H1 (cell line): ENCODE measurements at regions not wholly inside any gene's neighbourhood (a gene's known extent, or its start where the extent isn't known, plus 50 kb on each side); places are given as distances from the start of the nearest gene placed in this dataset.

Source experiments
- CTCF ChIA-PET: fragments of 300-600 bp; sonication (Branson Sonifier 250); formaldehyde crosslinking; loops from one replicate; lab custom pipeline; 2021; ENCODE audit not compliant: partially characterized antibody; lab: Charles Lee
- POLR2A ChIA-PET: fragments of 300-600 bp; sonication (Branson Sonifier 250); formaldehyde crosslinking; loops from one replicate; lab custom pipeline; 2021; ENCODE audit warnings: inconsistent platforms; ENCODE audit not compliant: partially characterized antibody; lab: Charles Lee
- DNase-seq, 2 experiments: peaks; one replicate each; pipeline versions ENCODE4 v3.0.0 to v3.0.0-alpha.2; 2010 to 2022; ENCODE audit warnings: low spot score in 2 of 2, low read depth in 1 of 2, mixed read lengths in 1 of 2
- FAIRE-seq: peaks from 2 replicates; lab custom pipeline; 2011; peaks lifted over from hg19 to GRCh38; lab: Jason Lieb, UNC
- H2AFZ ChIP-seq: 2 replicates; pipeline ENCODE4 v1.8.1; 2012; ENCODE audit warnings: low read length, inconsistent platforms
- H2AK5ac ChIP-seq: 2 replicates; pipeline ENCODE4 v1.6.1; 2013; ENCODE audit warnings: low read depth, low read length
- H2BK120ac ChIP-seq: replicated peaks from 2 replicates; pipeline ENCODE3; 2013; ENCODE audit warnings: low read depth, low read length, inconsistent platforms
- H2BK12ac ChIP-seq: 2 replicates; pipeline ENCODE4 v1.6.1; 2013; ENCODE audit warnings: low read depth, low read length
- H2BK15ac ChIP-seq: 2 replicates; pipeline ENCODE4 v1.6.1; 2013; ENCODE audit warnings: low read length
- H2BK20ac ChIP-seq: 2 replicates; pipeline ENCODE4 v1.6.1; 2013; ENCODE audit warnings: low read length
- H2BK5ac ChIP-seq: 2 replicates; pipeline ENCODE4 v1.6.1; 2013; ENCODE audit warnings: low read depth, low read length
- H3K14ac ChIP-seq: 2 replicates; pipeline ENCODE4 v1.6.1; 2013; ENCODE audit warnings: inconsistent platforms; ENCODE audit not compliant: insufficient read length
- H3K18ac ChIP-seq: 2 replicates; pipeline ENCODE4 v1.6.1; 2013; ENCODE audit warnings: low read length; ENCODE audit errors: extremely low read depth
- H3K23ac ChIP-seq: 2 replicates; pipeline ENCODE4 v1.6.1; 2013; ENCODE audit warnings: inconsistent platforms; ENCODE audit not compliant: insufficient read length
- H3K23me2 ChIP-seq: 2 replicates; pipeline ENCODE4 v1.6.1; 2013; ENCODE audit warnings: low read depth, low read length
- H3K27ac ChIP-seq: 2 replicates; pipeline ENCODE4 v1.6.1; 2011; ENCODE audit warnings: low read depth, low read length, inconsistent platforms
- H3K27me3 ChIP-seq, 4 experiments: replicated peaks in 1 of 4; 1 replicate in 1 of 4; 2 replicates in 3 of 4; pipeline versions ENCODE4 v1.6.1 to v1.8.1; 2011 to 2013; ENCODE audit warnings: low read length in 3 of 4, mild to moderate bottlenecking in 3 of 4, inconsistent platforms in 2 of 4, mixed read lengths in 2 of 4, moderate library complexity in 1 of 4; ENCODE audit not compliant: control insufficient read depth in 3 of 4, insufficient read depth in 3 of 4; ENCODE audit errors: extremely low read depth in 1 of 4
- H3K36me3 ChIP-seq, 4 experiments: 2 replicates each; pipeline versions ENCODE4 v1.6.1 to v1.8.1; 2011 to 2013; ENCODE audit warnings: mild to moderate bottlenecking in 4 of 4, low read length in 3 of 4, moderate library complexity in 2 of 4, control low read depth in 1 of 4, inconsistent platforms in 1 of 4; ENCODE audit not compliant: insufficient read depth in 4 of 4, control insufficient read depth in 2 of 4
- H3K4ac ChIP-seq: replicated peaks from 2 replicates; pipeline ENCODE3; 2013; ENCODE audit warnings: low read length, low read depth, mixed read lengths, inconsistent platforms; ENCODE audit not compliant: insufficient read length
- H3K4me1 ChIP-seq, 4 experiments: replicated peaks in 1 of 4; 1 replicate in 1 of 4; 2 replicates in 3 of 4; pipeline versions ENCODE4 v1.6.1 to v1.8.1; 2011 to 2013; ENCODE audit warnings: low read length in 3 of 4, inconsistent platforms in 2 of 4, mixed read lengths in 1 of 4; ENCODE audit not compliant: insufficient read depth in 4 of 4, control insufficient read depth in 3 of 4
- H3K4me2 ChIP-seq, 2 experiments: 2 replicates each; pipeline versions ENCODE4 v1.6.1 to v1.8.1; 2011 to 2013; ENCODE audit warnings: low read depth in 2 of 2, low read length in 2 of 2, control low read depth in 1 of 2, inconsistent platforms in 1 of 2, mild to moderate bottlenecking in 1 of 2; ENCODE audit not compliant: insufficient read depth in 1 of 2
- H3K4me3 ChIP-seq, 4 experiments: fragments of 200-600, 300-600 bp in 1 of 4; sonication (generic), shearing (Covaris generic), sonication (Bioruptor Twin) in 1 of 4; 2 replicates each; pipeline versions ENCODE4 v1.5.1 to v1.8.1; 2011 to 2016; ENCODE audit warnings: low read length in 4 of 4, low read depth in 3 of 4, control low read depth in 2 of 4, inconsistent platforms in 2 of 4, mild to moderate bottlenecking in 2 of 4, mixed read lengths in 1 of 4, moderate library complexity in 1 of 4; ENCODE audit not compliant: insufficient read depth in 2 of 4; ENCODE audit errors: extremely low read depth in 1 of 4
- H3K56ac ChIP-seq: replicated peaks from 2 replicates; pipeline ENCODE3; 2013; ENCODE audit warnings: low read depth, mild to moderate bottlenecking, mixed read lengths, low read length, inconsistent platforms; ENCODE audit not compliant: insufficient read length
- H3K79me1 ChIP-seq: 2 replicates; pipeline ENCODE4 v1.6.1; 2013; ENCODE audit warnings: low read depth, low read length, control low read depth
- H3K79me2 ChIP-seq, 2 experiments: 2 replicates each; pipeline versions ENCODE4 v1.6.1 to v1.8.1; 2012 to 2013; ENCODE audit warnings: low read length in 2 of 2, mild to moderate bottlenecking in 2 of 2, inconsistent platforms in 1 of 2; ENCODE audit not compliant: insufficient read depth in 2 of 2, control insufficient read depth in 1 of 2
- H3K9ac ChIP-seq, 4 experiments: replicated peaks in 1 of 4; 1 replicate in 1 of 4; 2 replicates in 3 of 4; pipeline versions ENCODE4 v1.6.1 to v1.8.1; 2011 to 2013; ENCODE audit warnings: low read depth in 3 of 4, low read length in 3 of 4, control low read depth in 2 of 4, mild to moderate bottlenecking in 2 of 4, moderate library complexity in 2 of 4, inconsistent platforms in 1 of 4; ENCODE audit errors: extremely low read depth in 1 of 4
- H3K9me3 ChIP-seq, 2 experiments: 2 replicates each; pipeline versions ENCODE4 v1.6.1 to v1.8.1; 2012 to 2013; ENCODE audit warnings: mild to moderate bottlenecking in 2 of 2, moderate library complexity in 2 of 2, control low read depth in 1 of 2, inconsistent platforms in 1 of 2, low read depth in 1 of 2, low read length in 1 of 2, mixed read lengths in 1 of 2; ENCODE audit not compliant: insufficient read depth in 2 of 2
- H4K20me1 ChIP-seq, 2 experiments: replicated peaks in 1 of 2; 2 replicates each; pipeline versions ENCODE3 to v1.8.1; 2011 to 2013; ENCODE audit warnings: inconsistent platforms in 2 of 2, low read length in 2 of 2, mild to moderate bottlenecking in 1 of 2; ENCODE audit not compliant: insufficient read depth in 2 of 2, control insufficient read depth in 1 of 2
- H4K5ac ChIP-seq: 2 replicates; pipeline ENCODE4 v1.6.1; 2013; ENCODE audit warnings: low read length, low read depth, mixed read lengths, inconsistent platforms; ENCODE audit not compliant: insufficient read length
- H4K8ac ChIP-seq: 2 replicates; pipeline ENCODE4 v1.8.0; 2013; ENCODE audit warnings: mild to moderate bottlenecking, moderate library complexity, low read length, inconsistent platforms; ENCODE audit not compliant: insufficient read depth; ENCODE audit errors: extremely low read depth
- H4K91ac ChIP-seq: replicated peaks from 2 replicates; pipeline ENCODE3; 2013; ENCODE audit warnings: low read length, mixed read lengths, inconsistent platforms; ENCODE audit not compliant: insufficient read length
- CREB1 ChIP-seq: IDR thresholded peaks from 2 replicates; pipeline ENCODE4 v1.6.1; 2012; ENCODE audit warnings: inconsistent platforms
- KDM4A ChIP-seq: IDR thresholded peaks from one replicate; pipeline ENCODE4 v1.7.1; 2012; ENCODE audit warnings: low read depth, mild to moderate bottlenecking, moderate library complexity, low read length, inconsistent platforms; ENCODE audit not compliant: severe bottlenecking
- NRF1 ChIP-seq: IDR thresholded peaks from 2 replicates; pipeline ENCODE4 v1.6.1; 2011; ENCODE audit warnings: mild to moderate bottlenecking, low read depth, low read length, improper control_type of control experiment
- RXRA ChIP-seq: IDR thresholded peaks from 2 replicates; pipeline ENCODE4 v1.6.1; 2011; ENCODE audit warnings: low read depth, mild to moderate bottlenecking, low read length, moderate library complexity; ENCODE audit not compliant: insufficient read depth
- SUZ12 ChIP-seq: fragments of 200-600 bp; sonication (generic); IDR thresholded peaks from 2 replicates; pipeline ENCODE4 v1.6.1; 2012; ENCODE audit warnings: mild to moderate bottlenecking, inconsistent platforms, low read length, moderate library complexity, mixed read lengths
- USF2 ChIP-seq: IDR thresholded peaks from 2 replicates; pipeline ENCODE4 v1.6.1; 2011; ENCODE audit warnings: low read length, improper control_type of control experiment
- YY1 ChIP-seq: IDR thresholded peaks from 2 replicates; pipeline ENCODE4 v1.6.1; 2011; ENCODE audit warnings: low read depth, mild to moderate bottlenecking, low read length
- WGBS, 2 experiments: shearing (Covaris generic) in 1 of 2; methylation state at CpG; one replicate each; pipeline versions ENCODE4 v1.1.6 to v1.1.7; 2013 to 2015; ENCODE audit warnings: low lambda C conversion rate in 2 of 2, mixed read lengths in 2 of 2, inconsistent platforms in 1 of 2, low coverage in 1 of 2, missing lambda C conversion rate in 1 of 2; ENCODE audit not compliant: insufficient replicate concordance in 2 of 2, insufficient coverage in 1 of 2, insufficient read length in 1 of 2; ENCODE audit errors: extremely low coverage in 1 of 2, missing lambda C conversion rate in 1 of 2; 5-methylcytosine and 5-hydroxymethylcytosine counted together

GRCh38 chr20:48321271-48321670 lies 506.5 kb downstream of the PREX1 start:
- H3K9ac ChIP-seq, result no peak overlapping the region
- 92% methylated on average over 6 of the region's 6 CpGs; no CpG with 5 or more reads in 1 of the 2 experiments for WGBS, 2 experiments
- no peak overlapping the region for H4K8ac ChIP-seq
- no peak for TF ChIP-seq SUZ12
- no peak for TF ChIP-seq RXRA
- TF ChIP-seq NRF1, result no peak
- no peak for TF ChIP-seq YY1
- TF ChIP-seq CREB1, result no peak
- TF ChIP-seq USF2, result no peak
- no peak for TF ChIP-seq KDM4A
- H2BK15ac ChIP-seq, result no peak overlapping the region
- no peak overlapping the region for H2BK5ac ChIP-seq
- H4K20me1 ChIP-seq, result no peaks in the 10 kb centered on the region
- no peaks in the 10 kb centered on the region for H3K79me1 ChIP-seq
- H3K36me3 ChIP-seq, result no peaks in the 10 kb centered on the region
- no peak overlapping the region for H2AK5ac ChIP-seq
- H4K5ac ChIP-seq, result no peak overlapping the region
- H3K4me1 ChIP-seq, result peaks cover 0 to 6% (median 2%) of the 10 kb centered on the region in 4 experiments; a peak in 3 of 7 replicates
- no peak overlapping the region for H2BK20ac ChIP-seq
- no peaks in the 10 kb centered on the region for H3K9me3 ChIP-seq
- no peak overlapping the region for H4K91ac ChIP-seq
- ChIA-PET CTCF (interaction anchor here (2.1 kb wide), 1 partner anchor 8 kb away, joined by 7 read pairs; no protein-coding TSS in a partner anchor), POLR2A (interaction anchor here (0.7 kb wide), 1 partner anchor 324 kb away, joined by 3 read pairs; no protein-coding TSS in a partner anchor)
- no peak overlapping the region for H3K4me3 ChIP-seq
- H2BK12ac ChIP-seq, result no peak overlapping the region
- no peak overlapping the region for H3K14ac ChIP-seq
- no peak for FAIRE-seq
- H3K56ac ChIP-seq, result no peak overlapping the region
- H2AFZ ChIP-seq, result no peak overlapping the region
- no peak overlapping the region for H3K23ac ChIP-seq
- no peak for DNase-seq
- H3K4me2 ChIP-seq, result no peak overlapping the region
- H3K18ac ChIP-seq, result no peak overlapping the region
- H3K4ac ChIP-seq, result no peak overlapping the region
- no peaks in the 10 kb centered on the region for H3K23me2 ChIP-seq
- no peaks in the 10 kb centered on the region for H3K79me2 ChIP-seq
- no peak overlapping the region for H2BK120ac ChIP-seq
- H3K27ac ChIP-seq, result no peak overlapping the region
- no peaks in the 10 kb centered on the region for H3K27me3 ChIP-seq
